SK-N-SH (cell line): ENCODE measurements at regions not wholly inside any gene's neighbourhood (a gene's known extent, or its start where the extent isn't known, plus 50 kb on each side); places are given as distances from the start of the nearest gene placed in this dataset.

Source experiments
- EZH2phosphoT487 ChIP-seq: fragments of 200-600 bp; sonication (generic); IDR thresholded peaks from 2 replicates; pipeline ENCODE4 v1.6.1; 2017; ENCODE audit warnings: low read depth, mixed run types, mild to moderate bottlenecking, antibody characterized with exemption, moderate library complexity, borderline replicate concordance
- GABPA ChIP-seq: IDR thresholded peaks from 2 replicates; pipeline ENCODE4 v1.4.0; 2012; ENCODE audit warnings: low read depth, mild to moderate bottlenecking
- JUND ChIP-seq: IDR thresholded peaks from 2 replicates; pipeline ENCODE4 v1.4.0; 2012
- NRF1 ChIP-seq: IDR thresholded peaks from 2 replicates; pipeline ENCODE4 v1.6.1; 2012; ENCODE audit warnings: low read depth, mild to moderate bottlenecking, low read length
- POLR2AphosphoS5 ChIP-seq: IDR thresholded peaks from 2 replicates; pipeline ENCODE4 v1.6.1; 2012; ENCODE audit warnings: low read depth, low read length
- RAD21 ChIP-seq: IDR thresholded peaks from 2 replicates; pipeline ENCODE4 v1.6.1; 2012; ENCODE audit warnings: mild to moderate bottlenecking, low read length
- TCF12 ChIP-seq: IDR thresholded peaks from 2 replicates; pipeline ENCODE4 v1.4.0; 2012
- YY1 ChIP-seq: IDR thresholded peaks from 2 replicates; pipeline ENCODE4 v1.4.0; 2012; ENCODE audit warnings: low read depth, mild to moderate bottlenecking
- TF ChIP-seq, protein P1 (sequence below): fragments of 200-600 bp; sonication (generic); IDR thresholded peaks from 2 replicates; pipeline ENCODE4 v1.6.1; 2017; ENCODE audit warnings: antibody characterized with exemption, mild to moderate bottlenecking, moderate library complexity
- TF ChIP-seq, protein P2 (sequence below): IDR thresholded peaks from 2 replicates; pipeline ENCODE4 v1.4.0; 2012; ENCODE audit warnings: low read depth

DNA sequence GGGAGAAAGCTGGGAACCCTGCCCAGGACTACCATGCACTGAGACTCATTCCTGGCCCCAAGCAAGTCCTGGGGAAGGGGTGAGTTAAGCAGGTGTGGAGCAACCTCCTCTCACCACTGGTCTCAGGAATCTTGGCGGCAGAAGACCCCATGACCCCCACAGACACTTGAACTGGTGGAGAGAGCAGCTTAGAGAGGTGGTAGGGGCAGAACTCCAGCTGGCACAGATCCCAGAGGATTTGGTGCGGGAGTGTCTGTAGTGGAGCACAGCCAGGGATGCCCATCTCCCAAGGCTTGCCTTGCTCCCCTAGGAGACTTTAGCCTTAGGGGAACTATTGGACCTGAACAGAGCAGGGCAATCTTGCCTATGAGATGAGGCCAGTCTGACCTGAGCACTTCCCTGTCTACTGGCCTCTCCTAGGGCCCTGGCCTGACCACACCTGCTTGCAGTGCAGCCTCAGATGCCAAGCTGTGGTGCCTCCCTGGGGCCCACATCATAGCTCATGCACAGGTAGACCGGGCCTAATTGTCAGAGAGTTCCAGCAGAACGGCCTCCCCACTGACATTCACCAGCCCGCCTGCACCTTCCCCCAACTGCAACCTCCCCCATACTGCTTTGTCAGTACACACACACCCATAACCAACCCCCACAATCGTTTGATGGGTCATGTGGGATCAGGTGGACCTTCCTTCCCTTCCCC is 78.0 kb downstream of the NAA11 start:
- TF ChIP-seq, protein P1, sequence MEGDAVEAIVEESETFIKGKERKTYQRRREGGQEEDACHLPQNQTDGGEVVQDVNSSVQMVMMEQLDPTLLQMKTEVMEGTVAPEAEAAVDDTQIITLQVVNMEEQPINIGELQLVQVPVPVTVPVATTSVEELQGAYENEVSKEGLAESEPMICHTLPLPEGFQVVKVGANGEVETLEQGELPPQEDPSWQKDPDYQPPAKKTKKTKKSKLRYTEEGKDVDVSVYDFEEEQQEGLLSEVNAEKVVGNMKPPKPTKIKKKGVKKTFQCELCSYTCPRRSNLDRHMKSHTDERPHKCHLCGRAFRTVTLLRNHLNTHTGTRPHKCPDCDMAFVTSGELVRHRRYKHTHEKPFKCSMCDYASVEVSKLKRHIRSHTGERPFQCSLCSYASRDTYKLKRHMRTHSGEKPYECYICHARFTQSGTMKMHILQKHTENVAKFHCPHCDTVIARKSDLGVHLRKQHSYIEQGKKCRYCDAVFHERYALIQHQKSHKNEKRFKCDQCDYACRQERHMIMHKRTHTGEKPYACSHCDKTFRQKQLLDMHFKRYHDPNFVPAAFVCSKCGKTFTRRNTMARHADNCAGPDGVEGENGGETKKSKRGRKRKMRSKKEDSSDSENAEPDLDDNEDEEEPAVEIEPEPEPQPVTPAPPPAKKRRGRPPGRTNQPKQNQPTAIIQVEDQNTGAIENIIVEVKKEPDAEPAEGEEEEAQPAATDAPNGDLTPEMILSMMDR, result no peak
- no peak for TF ChIP-seq GABPA
- TF ChIP-seq JUND, result no peak
- TF ChIP-seq POLR2AphosphoS5, result no peak
- TF ChIP-seq NRF1, result no peak
- no peak for TF ChIP-seq TCF12
- TF ChIP-seq, protein P2, sequence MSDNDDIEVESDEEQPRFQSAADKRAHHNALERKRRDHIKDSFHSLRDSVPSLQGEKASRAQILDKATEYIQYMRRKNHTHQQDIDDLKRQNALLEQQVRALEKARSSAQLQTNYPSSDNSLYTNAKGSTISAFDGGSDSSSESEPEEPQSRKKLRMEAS, result no peak
- no peak for TF ChIP-seq EZH2phosphoT487
- TF ChIP-seq RAD21, result no peak
- no peak for TF ChIP-seq YY1
